ENCODE measurements at regions not wholly inside any gene's neighbourhood (a gene's known extent, or its start where the extent isn't known, plus 50 kb on each side); places are given as distances from the start of the nearest gene placed in this dataset.
A peak's percentile ranks its signal among the peaks of the same experiment; 100 is the strongest.

GRCh38 chr5:88436290-88436689, 167.6 kb upstream of the TMEM161B start:
- no peak for DNase-seq (ENCODE audit: extremely low read depth in 1 of 11, low read depth in 9 of 11, low spot score in 4 of 11)

- DNase-seq (ENCODE audit: extremely low read depth in 1 of 11, low read depth in 9 of 11, low spot score in 4 of 11): no peak
Observed at GRCh38 chr5:88428633-88429032, 160.0 kb upstream of the TMEM161B start.

DNA sequence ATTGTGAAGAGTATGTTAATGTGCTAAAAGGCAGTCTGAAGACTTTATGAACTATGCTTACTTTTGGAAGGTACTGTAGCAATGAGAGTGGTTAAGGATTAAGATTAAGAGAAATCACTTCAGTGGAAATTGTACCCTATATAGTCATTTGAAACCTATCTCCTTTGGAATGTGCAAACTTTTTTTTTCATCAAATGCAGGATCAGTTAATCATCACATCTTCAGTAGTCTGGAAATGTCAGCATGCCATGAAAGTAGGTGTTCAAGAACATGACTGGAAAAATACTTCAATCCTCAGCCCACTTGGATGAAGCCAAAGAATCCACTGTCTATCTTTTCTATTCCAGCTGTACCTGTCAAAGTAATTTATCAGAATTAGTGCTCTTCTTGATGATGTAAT, 157.8 kb upstream of the TMEM161B start:
- DNase-seq (ENCODE audit: extremely low read depth in 1 of 11, low read depth in 9 of 11, low spot score in 4 of 11): no peak

DNA sequence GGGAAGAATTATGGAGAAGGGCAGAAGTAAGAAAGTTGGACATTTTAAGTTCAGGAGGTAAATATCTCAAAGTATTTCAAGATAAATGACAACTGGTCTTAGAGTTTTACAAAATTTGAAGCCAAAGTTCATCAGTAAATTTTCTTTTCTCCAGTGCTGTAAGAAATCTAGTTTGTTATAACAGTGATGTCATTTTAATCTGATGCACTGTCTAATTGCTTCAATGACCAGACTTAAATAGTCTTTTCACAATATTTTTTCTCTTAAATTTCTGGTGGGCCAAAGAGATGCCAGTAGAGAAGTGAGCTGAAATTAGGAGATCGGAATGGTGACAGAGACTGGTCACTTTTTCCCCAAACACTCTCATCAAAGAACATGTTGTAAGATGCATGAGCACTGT, 156.5 kb upstream of the TMEM161B start:
- no peak for DNase-seq (ENCODE audit: extremely low read depth in 1 of 11, low read depth in 9 of 11, low spot score in 4 of 11)

DNA sequence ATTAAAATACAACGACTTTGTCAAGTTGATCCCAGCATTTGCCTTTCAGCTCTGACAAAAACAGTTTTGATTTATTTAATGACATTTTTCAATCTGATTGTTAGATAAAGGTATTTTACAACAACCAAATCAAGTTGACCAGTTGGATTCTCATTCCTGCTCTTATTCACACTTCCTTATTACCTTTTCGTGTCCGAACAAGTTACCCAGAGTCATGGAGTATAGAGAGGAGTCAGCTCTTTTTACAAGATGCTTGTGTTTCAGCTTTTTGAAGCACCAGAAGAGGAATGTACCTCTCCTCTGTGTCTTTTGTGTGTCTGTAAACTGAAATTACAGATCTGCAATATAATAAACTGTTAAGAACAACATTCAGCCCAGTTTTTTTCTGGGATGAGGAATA, 151.3 kb upstream of the TMEM161B start:
- no peak for DNase-seq (ENCODE audit: extremely low read depth in 1 of 11, low read depth in 9 of 11, low spot score in 4 of 11)

DNA sequence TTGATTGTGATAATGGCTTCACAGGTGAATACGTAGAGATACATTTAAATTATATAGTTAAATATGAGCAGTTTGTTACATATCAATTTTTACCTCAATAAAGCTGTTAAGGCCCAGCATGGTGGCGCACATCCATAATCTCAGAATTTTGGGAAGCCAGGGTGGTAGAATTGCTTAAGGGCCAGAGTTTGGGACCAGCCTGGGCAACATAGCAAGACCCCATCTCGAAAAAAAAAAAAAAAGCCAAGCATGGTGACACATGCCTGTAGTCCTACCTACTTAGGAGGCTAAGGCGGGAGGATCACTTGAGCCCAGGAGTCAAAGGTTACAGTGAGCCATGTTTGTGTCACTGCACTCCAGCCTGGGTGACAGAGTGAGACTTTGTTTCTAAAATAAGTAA, 138.7 kb upstream of the TMEM161B start:
- DNase-seq (ENCODE audit: extremely low read depth in 1 of 11, low read depth in 9 of 11, low spot score in 4 of 11): no peak

- no peak for DNase-seq (ENCODE audit: extremely low read depth in 1 of 11, low read depth in 9 of 11, low spot score in 4 of 11)
Observed at GRCh38 chr5:88405783-88406182, 137.1 kb upstream of the TMEM161B start.

- DNase-seq (ENCODE audit: extremely low read depth in 1 of 11, low read depth in 9 of 11, low spot score in 4 of 11): no peak
Observed at GRCh38 chr5:88404405-88404804, 135.8 kb upstream of the TMEM161B start.

DNA sequence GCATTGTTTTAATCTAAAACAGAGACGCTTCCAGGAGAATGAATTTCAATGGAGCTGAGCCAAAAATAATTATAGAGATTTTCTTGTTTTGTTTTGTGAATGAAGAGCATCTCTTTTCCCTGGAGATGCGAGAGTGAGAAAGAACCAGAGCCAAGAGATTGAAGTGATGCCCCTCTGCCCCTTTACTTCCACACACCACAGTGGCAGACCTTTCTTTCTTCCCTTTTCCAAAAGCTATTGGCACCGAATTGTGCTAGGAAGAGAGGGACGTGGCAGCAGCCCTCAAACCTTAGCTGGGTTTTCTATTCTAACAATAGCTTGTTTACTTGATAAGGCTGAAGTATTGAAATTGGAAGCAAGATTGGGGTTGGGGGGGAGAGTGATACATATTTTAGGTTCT, 133.0 kb upstream of the TMEM161B start:
- DNase-seq (ENCODE audit: extremely low read depth in 1 of 11, low read depth in 9 of 11, low spot score in 4 of 11): no peak

DNA sequence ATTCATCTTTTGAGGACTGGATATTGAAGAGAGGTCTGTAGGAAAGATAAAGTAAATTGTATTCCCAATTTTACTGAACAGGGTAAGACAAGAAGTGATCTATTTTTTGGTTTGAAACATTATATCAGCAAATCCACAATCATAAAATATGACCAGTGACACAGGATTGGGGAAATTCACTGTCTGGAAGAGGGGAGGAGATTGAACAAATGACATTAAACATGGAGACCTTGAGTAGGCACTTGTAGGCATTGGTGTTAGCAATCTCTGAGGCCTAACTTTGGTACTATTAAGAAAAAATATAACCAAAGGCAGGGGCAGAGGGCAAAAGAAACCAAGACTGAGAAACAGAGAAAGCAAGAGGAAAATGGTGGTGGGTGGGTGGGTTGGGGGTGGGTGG, 132.6 kb upstream of the TMEM161B start:
- no peak for DNase-seq (ENCODE audit: extremely low read depth in 1 of 11, low read depth in 9 of 11, low spot score in 4 of 11)

GRCh38 chr5:88399561-88399960, 130.9 kb upstream of the TMEM161B start:
- DNase-seq (ENCODE audit: extremely low read depth in 1 of 11, low read depth in 9 of 11, low spot score in 4 of 11): no peak

- DNase-seq (ENCODE audit: extremely low read depth in 1 of 11, low read depth in 9 of 11, low spot score in 4 of 11): no peak
Observed at GRCh38 chr5:88398316-88398715, 129.7 kb upstream of the TMEM161B start.

DNA sequence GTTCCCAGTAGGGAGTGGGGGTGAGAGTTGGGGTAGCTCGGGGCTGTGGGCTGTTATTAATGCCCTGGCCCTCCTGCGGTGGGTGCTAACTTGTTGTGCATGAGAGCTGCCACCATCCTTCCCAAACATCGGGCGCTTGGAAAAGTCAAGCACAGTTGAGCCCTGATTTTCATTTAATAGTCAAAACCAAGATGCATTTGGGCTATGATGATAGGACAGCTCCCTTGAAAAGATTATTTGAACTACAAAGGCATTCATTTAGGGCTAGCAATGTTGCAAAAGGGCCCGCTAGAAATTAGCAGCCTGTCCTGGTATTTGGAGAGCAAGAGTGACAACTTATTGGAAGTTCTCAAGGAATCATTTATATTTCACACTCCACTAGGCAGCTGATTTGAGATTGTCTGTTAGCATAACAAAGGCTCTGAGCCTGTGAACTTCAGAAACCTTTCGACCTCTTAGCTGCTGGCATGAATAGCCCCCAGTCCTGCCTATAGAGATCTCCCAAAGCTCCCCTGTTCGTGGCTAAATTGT, 128.2 kb upstream of the TMEM161B start:
- DNase-seq (ENCODE audit: extremely low read depth in 1 of 11, low read depth in 9 of 11, low spot score in 4 of 11): no peak

DNA sequence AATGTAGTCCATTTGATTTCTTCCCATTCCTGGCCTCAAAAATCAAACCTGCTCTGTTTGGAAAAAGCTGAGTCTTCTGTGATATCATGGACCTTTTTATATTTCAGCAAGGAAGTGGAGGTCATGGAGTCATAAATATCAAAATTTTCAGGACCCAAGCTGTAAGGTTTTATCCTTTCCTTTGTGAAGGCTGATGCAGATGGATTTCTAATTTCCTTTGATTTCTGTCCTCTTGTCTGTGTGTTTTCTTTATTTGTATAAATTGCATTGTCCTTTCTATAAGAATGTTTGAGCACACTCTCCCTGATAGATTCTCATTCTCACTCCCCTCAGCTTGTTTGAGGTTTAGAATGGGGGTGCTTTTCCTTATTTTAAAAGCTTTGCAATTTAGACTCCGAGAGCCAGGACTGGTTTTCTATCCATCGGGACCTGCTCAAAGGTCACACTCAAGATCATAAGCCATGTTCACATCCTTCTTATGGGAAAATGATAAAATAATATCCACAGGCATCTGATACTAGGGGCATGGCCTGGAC, 127.4 kb upstream of the TMEM161B start:
- DNase-seq (ENCODE audit: extremely low read depth in 1 of 11, low read depth in 9 of 11, low spot score in 4 of 11): no peak

- DNase-seq (ENCODE audit: extremely low read depth in 1 of 11, low read depth in 9 of 11, low spot score in 4 of 11): no peak
Observed at GRCh38 chr5:88395264-88395663, 126.6 kb upstream of the TMEM161B start.

DNA sequence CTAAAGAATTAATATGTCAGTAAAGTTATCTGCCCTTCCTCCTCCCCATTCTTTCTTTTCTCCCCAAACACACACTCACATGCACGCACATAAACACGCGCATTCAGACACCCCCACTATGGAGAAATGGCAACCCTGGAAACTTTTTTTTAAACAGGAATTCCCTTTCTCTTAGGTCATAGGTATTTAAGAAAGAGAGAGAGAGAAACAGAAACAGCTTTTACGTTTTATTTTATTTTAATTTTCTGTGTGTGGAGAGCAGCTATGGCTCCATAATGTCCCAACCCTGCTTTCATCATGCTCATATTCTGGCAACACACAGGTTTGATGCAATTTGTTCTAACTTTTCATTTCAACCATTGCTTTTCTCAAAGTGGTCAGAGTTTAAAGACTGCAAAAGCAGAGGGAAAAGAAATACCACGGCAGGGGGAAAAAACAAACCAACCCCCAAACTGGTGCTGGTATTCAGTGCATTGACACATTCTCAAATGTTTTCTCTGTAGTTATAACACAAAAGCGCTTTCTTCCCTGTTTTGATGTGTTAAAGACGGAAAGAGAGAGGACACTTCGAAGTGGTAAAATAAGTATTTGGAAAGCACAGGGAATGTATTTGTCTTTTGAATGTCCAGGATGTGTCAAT, 126.0 kb upstream of the TMEM161B start:
- no peak for DNase-seq (ENCODE audit: extremely low read depth in 1 of 11, low read depth in 9 of 11, low spot score in 4 of 11)

DNA sequence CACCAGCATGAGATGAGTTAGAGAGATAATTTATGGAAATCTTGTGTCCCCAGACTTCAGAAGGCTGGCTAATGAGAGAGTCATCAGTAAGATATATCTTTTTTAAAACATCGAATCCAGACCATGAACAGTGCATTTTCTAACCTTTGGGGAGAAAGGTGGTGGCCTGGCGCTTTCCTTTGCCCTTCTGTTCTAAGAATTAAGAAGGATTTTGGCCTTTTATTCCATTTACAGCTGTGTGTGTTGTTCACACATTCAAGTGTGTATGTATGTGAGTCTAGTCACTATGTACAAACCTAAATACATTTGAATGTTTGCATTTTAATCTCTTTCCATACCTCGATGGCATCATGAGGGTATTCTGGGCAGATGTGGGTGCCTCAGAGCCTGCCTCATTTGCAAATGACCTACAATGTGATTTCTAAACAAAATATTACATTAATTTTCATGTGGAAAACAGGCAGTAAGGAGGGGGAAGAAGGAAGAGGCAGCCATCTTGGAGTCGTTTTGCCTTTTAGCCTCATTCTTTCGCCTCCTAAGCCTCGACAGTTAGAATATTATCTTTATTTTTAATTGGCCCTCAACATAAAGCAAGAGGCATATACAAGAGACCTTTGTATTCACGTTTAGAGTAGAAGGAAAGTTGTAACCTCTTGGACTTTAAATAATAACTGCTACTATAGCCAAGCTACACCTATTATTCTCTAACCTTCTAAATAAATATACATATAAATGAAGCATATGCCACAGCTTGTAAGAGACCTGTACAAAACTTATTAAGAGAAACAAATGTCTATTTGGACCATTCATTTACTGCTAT, 125.3 kb upstream of the TMEM161B start:
- DNase-seq (ENCODE audit: extremely low read depth in 1 of 11, low read depth in 9 of 11, low spot score in 4 of 11): no peak

GRCh38 chr5:88393042-88393441, 124.4 kb upstream of the TMEM161B start:
- DNase-seq (ENCODE audit: extremely low read depth in 1 of 11, low read depth in 9 of 11, low spot score in 4 of 11): no peak

DNA sequence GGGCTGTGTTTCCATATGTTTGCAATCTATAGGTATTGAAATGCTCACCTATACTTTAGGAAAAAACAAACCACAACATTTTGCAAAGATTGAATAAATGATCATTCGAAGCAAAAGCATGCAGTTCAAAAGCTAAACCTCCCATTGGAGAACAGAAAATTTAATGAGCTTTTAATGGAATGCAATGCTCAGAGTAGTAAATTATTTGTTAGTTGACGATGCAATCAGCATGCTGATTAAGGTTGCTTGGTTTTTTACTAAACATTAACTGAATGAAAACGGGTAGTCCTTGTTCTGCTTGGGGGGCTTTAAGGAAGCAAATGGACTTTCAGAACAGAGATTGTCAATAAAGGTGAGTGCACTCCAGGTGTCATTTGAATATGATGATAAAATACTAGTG, 123.3 kb upstream of the TMEM161B start:
- peak in 3 of 11 donors; percentile 11 to 33 (median 31) for DNase-seq (ENCODE audit: extremely low read depth in 1 of 11, low read depth in 9 of 11, low spot score in 4 of 11)

GRCh38 chr5:88391116-88391515, 122.5 kb upstream of the TMEM161B start:
- DNase-seq (ENCODE audit: extremely low read depth in 1 of 11, low read depth in 9 of 11, low spot score in 4 of 11): no peak

All from renal cortex interstitium (tissue), 11 donors.